ENCODE measurements at regions not wholly inside any gene's neighbourhood (a gene's known extent, or its start where the extent isn't known, plus 50 kb on each side); places are given as distances from the start of the nearest gene placed in this dataset.

DNA sequence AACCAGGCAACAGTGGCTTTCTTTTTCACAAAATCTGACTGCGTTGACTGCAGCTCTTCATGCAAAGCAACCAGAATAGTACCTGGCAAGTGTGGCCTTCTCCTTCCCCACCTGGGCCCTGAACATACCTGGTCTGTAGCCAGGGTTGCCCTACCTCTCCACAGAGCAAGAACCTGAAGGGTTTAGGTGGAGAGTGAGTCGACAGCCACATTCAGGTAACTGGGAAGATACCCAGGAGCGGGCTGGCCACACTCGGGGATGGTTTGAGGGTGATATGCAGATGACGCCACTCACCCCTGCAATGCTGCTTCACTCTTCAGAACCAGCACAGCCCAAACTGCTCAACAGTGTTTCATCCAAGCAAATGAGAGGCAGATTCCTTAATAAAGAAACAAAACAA, 117.3 kb downstream of the TTC32 start:
- no peak for DNase-seq (ENCODE audit: low read depth in 2 of 2)

DNA sequence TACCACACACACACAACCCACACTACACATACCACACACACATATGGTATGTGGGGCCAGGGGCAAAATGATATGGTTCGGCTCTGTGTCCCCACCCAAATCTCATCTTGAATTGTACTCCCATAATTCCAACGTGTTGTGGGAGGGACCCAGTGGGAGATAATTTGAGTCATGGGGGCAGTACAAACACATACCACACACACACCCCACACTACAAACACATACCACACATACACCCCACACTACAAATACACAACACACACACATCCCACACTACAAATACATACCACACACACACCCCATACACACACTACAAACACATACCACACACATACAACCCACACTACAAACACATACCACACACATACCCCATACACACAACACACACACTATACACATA, 117.8 kb downstream of the TTC32 start:
- no peak for DNase-seq (ENCODE audit: low read depth in 2 of 2)

GRCh38 chr2:19776941-19777514, 124.8 kb downstream of the TTC32 start:
- no peak for DNase-seq (ENCODE audit: low read depth in 2 of 2)

- no peak for DNase-seq (ENCODE audit: low read depth in 2 of 2)
Observed at GRCh38 chr2:19775838-19776237, 125.9 kb downstream of the TTC32 start.

DNA sequence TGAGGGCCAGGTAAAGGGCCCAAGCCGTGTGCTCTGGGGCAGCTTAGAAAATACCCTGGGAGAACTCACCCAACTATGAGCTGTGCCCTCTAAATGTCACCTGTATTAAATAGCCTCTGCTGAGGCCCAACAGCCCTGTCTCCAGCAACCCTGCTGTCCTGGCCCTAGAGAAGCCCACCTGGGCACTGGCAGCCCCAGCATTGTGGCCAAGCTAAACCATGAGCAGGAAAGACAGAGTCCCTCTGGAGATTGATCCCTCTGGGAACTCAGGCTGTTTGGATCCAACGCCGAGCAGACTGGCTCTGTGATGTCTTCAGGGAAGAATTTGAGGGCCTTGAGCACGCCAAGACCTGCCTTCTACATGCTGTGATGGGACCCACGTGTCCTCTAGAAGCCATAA, 126.5 kb downstream of the TTC32 start:
- no peak for DNase-seq (ENCODE audit: low read depth in 2 of 2)

DNA sequence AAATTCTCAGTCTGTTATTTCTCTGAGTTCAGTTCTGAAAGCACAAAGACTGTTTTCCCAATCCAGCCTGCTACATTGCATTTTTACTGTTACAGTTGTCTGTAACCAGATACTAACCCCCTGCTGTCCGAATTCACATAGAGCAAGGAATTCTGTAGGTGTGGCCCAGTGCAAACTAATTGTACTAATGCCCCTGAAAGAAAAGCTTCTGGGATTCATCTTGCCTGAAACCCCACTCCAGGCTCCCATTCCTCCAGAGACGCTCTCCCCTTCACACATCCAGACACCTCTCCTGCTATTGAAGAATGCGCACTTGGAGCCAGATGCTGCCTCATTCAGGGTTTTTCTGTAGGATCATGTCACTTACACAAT, 127.0 kb downstream of the TTC32 start:
- DNase-seq (ENCODE audit: low read depth in 2 of 2) = no peak

DNA sequence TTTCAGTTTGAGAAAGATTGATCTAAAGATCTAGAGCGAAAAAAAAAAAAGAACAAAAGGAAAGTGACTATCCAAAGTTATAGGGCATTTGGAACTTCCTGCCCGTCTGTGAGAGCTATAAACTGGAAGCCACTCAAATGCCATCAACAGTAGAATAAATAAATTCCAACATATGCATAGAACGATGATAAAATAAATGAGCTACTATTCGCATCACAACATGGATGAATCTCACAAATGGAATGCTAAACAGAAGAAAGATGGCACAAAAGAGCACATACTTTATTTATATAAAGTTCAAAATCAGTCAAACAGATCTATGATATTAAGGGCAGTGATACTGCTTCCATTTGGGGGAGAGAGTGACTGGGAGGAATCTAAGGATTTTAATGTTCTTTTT, 128.8 kb downstream of the TTC32 start:
- no peak for DNase-seq (ENCODE audit: low read depth in 2 of 2)

DNA sequence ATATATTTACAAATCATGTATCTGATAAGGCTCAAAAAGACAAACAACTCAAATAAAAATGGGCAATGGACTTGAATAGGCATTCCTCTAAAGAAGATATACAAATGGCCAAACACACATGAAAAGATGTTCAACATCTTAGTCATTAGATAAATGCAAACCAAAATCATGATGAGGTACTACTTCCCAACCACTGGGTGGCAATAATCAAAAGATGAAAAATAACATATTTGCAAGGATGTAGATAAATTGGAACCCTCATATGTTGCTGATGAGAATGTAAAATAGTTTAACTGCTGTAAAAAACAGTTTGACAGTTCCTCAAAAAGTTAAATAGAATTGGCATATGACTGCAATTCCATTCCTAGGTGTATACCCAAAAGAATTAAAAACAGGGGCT, 132.3 kb downstream of the TTC32 start:
- DNase-seq (ENCODE audit: low read depth in 2 of 2) = no peak

DNA sequence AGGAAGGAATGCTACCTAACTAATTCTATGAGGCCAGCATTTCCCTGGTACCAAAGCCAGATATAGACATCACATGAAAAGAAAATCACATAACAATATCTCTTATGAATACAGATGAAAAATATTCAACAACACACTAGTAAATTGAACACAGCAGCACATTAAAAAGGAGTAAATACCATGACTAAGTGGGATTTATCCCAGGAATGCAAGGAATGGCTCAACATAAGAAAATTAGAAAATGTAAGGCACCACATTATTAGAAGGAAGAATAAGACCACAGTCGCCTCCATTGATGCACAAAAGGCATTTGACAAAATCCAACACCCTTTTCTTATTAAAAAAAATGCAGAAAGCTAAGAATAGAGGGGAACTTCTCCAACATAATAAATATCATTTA, 133.9 kb downstream of the TTC32 start:
- no peak for DNase-seq (ENCODE audit: low read depth in 2 of 2)

- DNase-seq (ENCODE audit: low read depth in 2 of 2) = no peak
Observed at GRCh38 chr2:19764998-19765397, 136.8 kb downstream of the TTC32 start.

DNA sequence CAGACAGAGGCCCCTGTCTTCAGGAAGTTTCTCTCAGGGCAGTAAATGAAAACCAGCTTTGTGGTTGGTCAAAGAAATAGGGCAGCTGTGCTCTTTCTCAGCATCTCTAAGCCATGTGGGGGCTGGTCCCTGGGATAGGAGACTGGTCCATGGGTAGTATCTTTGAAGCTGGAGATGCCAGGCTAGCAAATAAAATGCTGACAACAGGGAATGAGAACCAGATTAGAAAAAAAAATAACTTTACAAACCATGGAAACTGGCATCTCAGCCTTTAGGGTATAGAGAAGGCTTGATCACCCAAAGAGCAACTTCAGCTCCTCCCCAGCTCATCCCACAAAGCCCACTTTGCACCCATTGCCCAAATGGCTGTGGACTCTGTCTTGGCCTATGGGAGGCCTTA, 138.1 kb downstream of the TTC32 start:
- DNase-seq (ENCODE audit: low read depth in 2 of 2) = no peak

DNA sequence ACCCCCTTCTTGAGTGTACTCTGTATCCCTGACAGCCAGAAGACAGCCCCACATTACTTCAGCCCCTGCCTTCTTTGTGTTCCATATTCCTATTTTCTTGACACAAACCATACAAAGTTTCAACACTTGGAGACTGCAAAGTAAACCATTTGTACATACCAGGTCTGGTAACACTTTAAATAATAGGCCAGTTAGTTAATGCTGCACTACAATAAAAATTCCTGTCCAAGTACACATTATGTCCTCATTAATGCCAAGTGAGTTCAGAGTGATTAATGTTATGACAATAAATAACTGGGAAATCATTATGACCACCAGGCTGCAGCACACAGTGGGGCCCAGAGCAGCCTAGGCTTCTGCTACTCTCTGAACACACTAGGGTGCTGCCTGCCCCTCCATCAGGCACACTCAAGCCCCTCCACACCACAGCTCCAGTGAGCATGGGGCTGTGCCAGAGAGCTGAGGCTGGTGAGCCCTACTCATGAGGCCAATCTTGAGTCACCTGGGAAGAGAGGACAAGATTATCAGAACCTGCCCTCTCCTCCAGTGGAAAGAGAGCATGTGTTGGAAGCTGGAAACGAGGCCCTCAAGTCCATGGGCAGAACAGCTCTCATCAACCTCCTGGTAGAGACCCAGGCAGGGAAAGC, 138.7 kb downstream of the TTC32 start:
- DNase-seq (ENCODE audit: low read depth in 2 of 2) = no peak

DNA sequence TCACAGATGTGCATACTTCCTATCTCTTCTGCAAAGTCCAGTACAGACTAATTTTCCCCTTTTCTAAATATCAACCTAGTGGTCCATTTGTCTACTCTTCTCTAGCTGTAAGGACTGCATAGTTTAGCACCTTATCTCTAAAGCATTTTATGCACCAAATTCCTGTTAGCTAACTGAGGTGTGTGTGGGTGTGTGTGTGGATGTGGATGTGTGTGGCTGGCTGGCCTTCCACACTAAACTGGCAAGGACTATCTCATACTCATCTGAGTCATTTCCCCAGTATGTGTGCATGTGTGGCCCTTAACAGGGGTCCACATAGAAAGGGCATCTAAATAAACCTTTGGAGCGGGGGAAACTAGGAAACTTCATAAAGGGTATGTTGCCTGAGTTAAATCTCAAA, 139.6 kb downstream of the TTC32 start:
- no peak for DNase-seq (ENCODE audit: low read depth in 2 of 2)

DNA sequence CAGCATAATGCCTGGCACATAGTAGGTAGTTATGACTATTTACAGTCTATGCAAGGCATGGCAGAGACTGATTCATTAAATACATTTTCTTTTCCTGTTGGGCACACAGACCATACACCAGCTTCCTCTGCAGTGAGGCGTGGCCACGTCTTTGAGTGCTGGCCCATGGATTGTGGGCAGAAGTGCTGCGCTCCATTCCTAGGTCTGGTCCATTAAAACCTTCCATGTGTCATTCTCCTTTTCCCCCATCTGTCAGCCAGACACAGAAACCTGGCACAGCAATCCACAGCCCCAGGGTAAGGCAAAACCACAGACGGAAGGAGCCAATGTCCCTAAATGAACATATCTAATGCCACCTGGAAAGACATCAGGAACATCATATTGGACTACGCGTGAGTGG, 141.9 kb downstream of the TTC32 start:
- no peak for DNase-seq (ENCODE audit: low read depth in 2 of 2)

- DNase-seq (ENCODE audit: low read depth in 2 of 2) = no peak
Observed at GRCh38 chr2:19758658-19759057, 143.1 kb downstream of the TTC32 start.

DNA sequence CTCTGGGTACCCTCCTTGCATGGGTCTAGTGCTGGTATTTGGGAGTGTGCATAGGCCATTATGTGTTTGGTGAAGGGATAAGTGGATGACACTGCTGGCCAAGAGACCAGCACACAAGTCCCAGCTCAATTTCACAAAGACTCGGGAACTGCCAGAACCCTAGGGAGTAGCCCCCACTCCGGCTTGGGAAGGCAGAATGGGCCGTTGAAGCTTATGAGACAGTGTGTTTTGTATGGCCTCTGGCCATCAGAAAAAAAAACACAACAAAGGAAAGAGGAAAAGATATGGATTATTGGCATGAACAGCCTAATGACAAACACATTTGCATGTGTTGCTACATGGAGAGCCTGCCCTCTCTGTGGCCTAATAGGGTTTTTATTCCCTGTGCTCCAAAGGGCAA, 144.2 kb downstream of the TTC32 start:
- no peak for DNase-seq (ENCODE audit: low read depth in 2 of 2)

DNA sequence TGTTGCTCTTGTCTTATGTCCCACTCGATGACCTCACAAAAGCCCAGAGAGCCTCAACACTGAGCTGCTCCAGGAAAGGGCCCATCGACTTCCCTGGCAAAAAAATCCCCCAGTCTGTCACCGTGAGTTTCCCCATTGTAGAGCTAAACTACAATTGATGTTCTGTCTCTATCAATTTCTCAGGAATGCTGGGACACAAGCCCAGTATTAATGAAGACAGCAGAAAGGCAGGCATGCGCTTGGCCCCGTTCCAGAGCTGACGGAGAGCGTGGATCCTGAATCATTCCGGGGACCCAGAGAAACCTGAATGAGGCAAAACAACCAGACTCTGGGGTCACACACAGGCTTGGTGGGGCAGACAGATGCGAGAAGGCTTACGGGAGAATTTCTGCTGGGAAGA, 146.9 kb downstream of the TTC32 start:
- DNase-seq (ENCODE audit: low read depth in 2 of 2) = no peak

DNA sequence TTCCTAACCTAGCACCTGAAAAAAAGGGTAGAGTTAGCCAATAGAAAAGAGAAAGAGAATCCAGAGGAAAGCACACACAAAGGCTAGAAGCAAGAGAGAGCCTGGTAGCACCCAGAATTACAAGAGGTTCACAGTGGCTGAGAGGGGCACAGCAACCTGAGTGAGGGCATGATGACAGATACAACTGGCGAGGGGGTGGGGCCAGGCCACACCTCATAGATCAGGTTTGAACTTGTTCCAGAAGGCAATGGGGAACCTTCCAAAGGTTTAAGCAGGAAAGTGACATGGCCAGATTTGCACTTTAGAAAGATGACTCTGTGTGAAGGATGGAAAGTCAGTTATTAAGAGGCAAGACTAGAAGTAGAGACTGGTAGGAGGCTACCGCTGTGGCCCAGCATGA, 148.0 kb downstream of the TTC32 start:
- DNase-seq (ENCODE audit: low read depth in 2 of 2) = no peak

DNA sequence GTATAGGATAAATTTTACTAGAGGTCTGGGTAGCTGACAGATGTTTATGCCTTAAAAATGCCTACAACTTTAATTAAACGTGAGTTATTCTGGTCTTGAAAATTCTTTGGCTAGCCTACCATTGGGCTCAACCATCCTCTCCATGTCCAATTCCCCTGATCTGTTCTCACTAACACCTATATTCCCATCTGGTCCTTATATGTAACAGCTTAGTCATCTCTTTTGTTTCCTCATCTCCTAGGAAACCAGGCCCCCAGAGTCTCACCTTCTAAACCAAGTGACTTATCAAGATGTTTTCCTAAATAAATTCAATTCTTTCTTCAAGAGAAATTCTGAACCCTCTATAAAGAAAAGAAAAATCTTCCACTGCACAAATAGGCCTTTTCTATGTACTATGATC, 148.5 kb downstream of the TTC32 start:
- no peak for DNase-seq (ENCODE audit: low read depth in 2 of 2)

DNA sequence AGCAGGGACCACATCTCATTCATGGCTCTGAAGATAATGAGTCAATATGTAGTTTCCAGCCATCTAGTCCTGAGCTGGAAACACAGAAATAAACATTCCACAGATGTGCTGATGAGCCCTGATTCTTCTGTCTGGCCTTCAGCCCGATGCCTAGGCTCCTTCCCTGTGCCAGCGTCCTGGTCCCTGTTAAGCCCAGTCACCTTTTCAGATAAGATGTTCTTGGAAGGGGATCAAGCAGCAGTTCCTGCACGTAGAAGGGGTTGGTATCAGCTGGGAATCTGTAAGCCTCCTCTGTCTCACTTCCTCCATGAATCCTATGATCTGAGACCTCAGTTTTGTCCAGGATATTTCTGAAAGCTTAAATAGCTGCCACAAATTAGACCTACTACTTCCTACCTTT, 149.3 kb downstream of the TTC32 start:
- DNase-seq (ENCODE audit: low read depth in 2 of 2) = no peak

DNA sequence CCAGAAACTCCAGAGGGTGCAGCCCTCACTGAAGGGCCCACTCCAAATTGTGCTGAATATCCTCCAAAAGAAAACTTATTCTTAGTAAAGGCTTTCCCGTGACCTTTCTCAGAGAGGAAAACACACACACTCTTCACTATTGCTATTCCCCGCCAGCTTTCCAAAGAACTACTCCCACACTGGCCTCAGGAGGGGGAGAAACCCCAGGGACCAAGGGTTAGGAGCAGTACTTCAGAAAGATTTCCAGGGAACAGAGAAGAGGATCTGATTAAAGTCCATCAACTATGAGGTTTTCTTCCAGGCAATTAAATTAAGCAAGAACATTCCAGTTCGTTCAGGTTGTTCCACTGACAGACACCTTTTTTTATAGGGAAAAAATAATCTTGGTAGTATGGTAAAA, 150.2 kb downstream of the TTC32 start:
- no peak for DNase-seq (ENCODE audit: low read depth in 2 of 2)

DNA sequence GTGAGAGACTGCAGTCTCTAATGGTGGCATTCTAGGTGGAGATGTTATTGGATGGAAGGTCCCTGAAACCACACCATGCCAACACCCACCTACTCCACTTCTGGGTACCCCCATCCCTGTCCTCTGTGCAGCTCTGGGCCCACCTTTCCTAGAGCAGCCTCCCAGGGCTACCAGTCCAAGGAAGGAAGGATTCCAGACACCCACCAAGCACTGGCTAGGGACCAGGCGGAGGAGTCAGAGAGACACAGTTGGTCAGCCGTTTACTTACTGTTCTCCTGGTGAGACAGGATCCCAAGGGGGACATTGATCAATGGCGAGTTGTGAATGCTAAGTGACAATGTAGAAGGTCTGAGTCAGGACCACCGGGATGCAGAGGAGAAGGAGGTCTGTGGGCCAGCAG, 151.6 kb downstream of the TTC32 start:
- DNase-seq (ENCODE audit: low read depth in 2 of 2) = no peak

DNA sequence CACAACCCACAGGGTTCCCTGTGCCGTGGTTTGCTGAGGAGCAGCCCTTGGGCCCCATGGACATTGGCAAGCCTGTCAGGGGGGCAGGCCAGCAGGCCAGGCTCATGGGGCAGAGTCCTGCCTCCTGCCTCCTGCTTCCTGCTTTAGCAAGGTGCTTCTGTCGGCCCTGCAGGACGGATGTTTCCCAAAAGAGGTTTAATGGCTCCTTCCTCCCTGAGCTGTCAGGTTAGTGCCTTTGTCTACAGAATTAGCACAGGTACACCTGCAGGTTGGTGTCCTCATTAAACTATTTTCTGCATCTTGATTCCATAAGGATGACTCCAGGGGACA, 152.3 kb downstream of the TTC32 start:
- no peak for DNase-seq (ENCODE audit: low read depth in 2 of 2)

GRCh38 chr2:19748711-19749506, 152.9 kb downstream of the TTC32 start:
- DNase-seq (ENCODE audit: low read depth in 2 of 2) = no peak

Data from stimulated activated CD4-positive, alpha-beta T cell treated with anti-CD3 and anti-CD28 coated beads, Interleukin-12 subunit alpha, Interleukin-12 subunit beta, amount 100 ng/mL, for 24 hours (primary cell).